ENCODE measurements at regions not wholly inside any gene's neighbourhood (a gene's known extent, or its start where the extent isn't known, plus 50 kb on each side); places are given as distances from the start of the nearest gene placed in this dataset.

- ChIA-PET CTCF (no interaction called here), POLR2A (no interaction called here)
- no peak for DNase-seq (ENCODE audit: unreplicated experiment)
- Mint-ChIP-seq H3K27ac (ENCODE audit: low read depth, unreplicated experiment) (no peak overlapping the region), H3K27me3 (ENCODE audit: insufficient read depth, unreplicated experiment) (no peaks in the 10 kb centered on the region), H3K36me3 (ENCODE audit: insufficient read depth, unreplicated experiment) (no peaks in the 10 kb centered on the region), H3K4me3 (ENCODE audit: unreplicated experiment) (no peak overlapping the region), H3K9me3 (ENCODE audit: unreplicated experiment) (no peaks in the 10 kb centered on the region), H3K4me1 (ENCODE audit: insufficient read depth, unreplicated experiment) (no peaks in the 10 kb centered on the region)
- BruUV-seq (replicated peaks) = no TSS peak
- no peak for TF ChIP-seq CTCF (IDR thresholded peaks at IDR 0.05; ENCODE audit: unreplicated experiment)
- intact Hi-C loops (cut with micrococcal nuclease) = no loop called here
Measured at GRCh38 chr18:37662546-37663339, 97.1 kb upstream of the CELF4 start.

- Mint-ChIP-seq H3K9me3 (ENCODE audit: unreplicated experiment) (no peaks in the 10 kb centered on the region), H3K27ac (ENCODE audit: low read depth, unreplicated experiment) (no peak overlapping the region), H3K4me1 (ENCODE audit: insufficient read depth, unreplicated experiment) (no peaks in the 10 kb centered on the region), H3K36me3 (ENCODE audit: insufficient read depth, unreplicated experiment) (no peaks in the 10 kb centered on the region), H3K4me3 (ENCODE audit: unreplicated experiment) (no peak overlapping the region), H3K27me3 (ENCODE audit: insufficient read depth, unreplicated experiment) (no peaks in the 10 kb centered on the region)
- no peak for DNase-seq (ENCODE audit: unreplicated experiment)
- intact Hi-C loops (cut with micrococcal nuclease) = no loop called here
- no TSS peak for BruUV-seq (replicated peaks)
- TF ChIP-seq CTCF (IDR thresholded peaks at IDR 0.05; ENCODE audit: unreplicated experiment) = no peak
- POLR2A ChIA-PET = no interaction called here
- CTCF ChIA-PET = interaction anchor here (0.6 kb wide), 1 partner anchor 285 kb away, joined by 3 read pairs; no protein-coding TSS in a partner anchor
Measured at GRCh38 chr18:37662099-37662498, 96.5 kb upstream of the CELF4 start.

GRCh38 chr18:37661478-37661877 lies 95.9 kb upstream of the CELF4 start:
- no peak overlapping the region for H3K27ac Mint-ChIP-seq (ENCODE audit: low read depth, unreplicated experiment)
- H3K4me1 Mint-ChIP-seq (ENCODE audit: insufficient read depth, unreplicated experiment) = no peaks in the 10 kb centered on the region
- ChIA-PET CTCF (no interaction called here), POLR2A (no interaction called here)
- no peaks in the 10 kb centered on the region for H3K9me3 Mint-ChIP-seq (ENCODE audit: unreplicated experiment)
- TF ChIP-seq CTCF (IDR thresholded peaks at IDR 0.05; ENCODE audit: unreplicated experiment) = no peak
- H3K36me3 Mint-ChIP-seq (ENCODE audit: insufficient read depth, unreplicated experiment) = no peaks in the 10 kb centered on the region
- H3K4me3 Mint-ChIP-seq (ENCODE audit: unreplicated experiment) = no peak overlapping the region
- BruUV-seq (replicated peaks) = no TSS peak
- no peak for DNase-seq (ENCODE audit: unreplicated experiment)
- no peaks in the 10 kb centered on the region for H3K27me3 Mint-ChIP-seq (ENCODE audit: insufficient read depth, unreplicated experiment)
- intact Hi-C loops (cut with micrococcal nuclease) = no loop called here

GRCh38 chr18:37661061-37661460 lies 95.5 kb upstream of the CELF4 start:
- Mint-ChIP-seq H3K27ac (ENCODE audit: low read depth, unreplicated experiment) (no peak overlapping the region), H3K27me3 (ENCODE audit: insufficient read depth, unreplicated experiment) (no peaks in the 10 kb centered on the region), H3K36me3 (ENCODE audit: insufficient read depth, unreplicated experiment) (no peaks in the 10 kb centered on the region), H3K4me3 (ENCODE audit: unreplicated experiment) (no peak overlapping the region), H3K4me1 (ENCODE audit: insufficient read depth, unreplicated experiment) (no peaks in the 10 kb centered on the region), H3K9me3 (ENCODE audit: unreplicated experiment) (no peaks in the 10 kb centered on the region)
- no peak for TF ChIP-seq CTCF (IDR thresholded peaks at IDR 0.05; ENCODE audit: unreplicated experiment)
- POLR2A ChIA-PET = no interaction called here
- BruUV-seq (replicated peaks) = no TSS peak
- DNase-seq (ENCODE audit: unreplicated experiment) = no peak
- intact Hi-C loops (cut with micrococcal nuclease) = no loop called here
- CTCF ChIA-PET = no interaction called here

All from MCF 10A (cell line).